NCI-H1436 (cell line): ENCODE measurements at regions not wholly inside any gene's neighbourhood (a gene's known extent, or its start where the extent isn't known, plus 50 kb on each side); places are given as distances from the start of the nearest gene placed in this dataset.

Source experiments
- DNase-seq: peaks from one replicate; lab custom pipeline; 2025; lab: John Stamatoyannopoulos, UW

GRCh38 chr1:219521325-219521724 lies 91.6 kb downstream of the ZC3H11B start:
- DNase-seq: no peak

GRCh38 chr1:219520241-219520640 lies 92.7 kb downstream of the ZC3H11B start:
- no peak for DNase-seq

GRCh38 chr1:219518907-219519248 lies 94.0 kb downstream of the ZC3H11B start:
- no peak for DNase-seq

- no peak for DNase-seq
Observed at GRCh38 chr1:219518168-219518906, 94.6 kb downstream of the ZC3H11B start.

- no peak for DNase-seq
Observed at GRCh38 chr1:219517031-219517430, 95.9 kb downstream of the ZC3H11B start.

- no peak for DNase-seq
Observed at GRCh38 chr1:219514728-219515127, 98.2 kb downstream of the ZC3H11B start.

GRCh38 chr1:219507437-219507836 lies 105.5 kb downstream of the ZC3H11B start:
- DNase-seq: no peak

GRCh38 chr1:219506936-219507335 lies 106.0 kb downstream of the ZC3H11B start:
- DNase-seq: no peak

- DNase-seq: no peak
Observed at GRCh38 chr1:219506473-219506899, 106.4 kb downstream of the ZC3H11B start.

- no peak for DNase-seq
Observed at GRCh38 chr1:219505886-219506285, 107.0 kb downstream of the ZC3H11B start.

GRCh38 chr1:219503604-219504003 lies 109.3 kb downstream of the ZC3H11B start:
- no peak for DNase-seq

- DNase-seq: no peak
Observed at GRCh38 chr1:219500327-219500897, 112.5 kb downstream of the ZC3H11B start.

- DNase-seq: no peak
Observed at GRCh38 chr1:219498666-219499065, 114.2 kb downstream of the ZC3H11B start.

GRCh38 chr1:219495737-219496408 lies 117.0 kb downstream of the ZC3H11B start:
- peak; percentile 41 for DNase-seq

GRCh38 chr1:219492717-219493116 lies 120.2 kb downstream of the ZC3H11B start:
- no peak for DNase-seq

- no peak for DNase-seq
Observed at GRCh38 chr1:219490566-219490965, 122.3 kb downstream of the ZC3H11B start.

- DNase-seq: no peak
Observed at GRCh38 chr1:219489636-219490035, 123.3 kb downstream of the ZC3H11B start.

GRCh38 chr1:219488275-219488674 lies 124.6 kb downstream of the ZC3H11B start:
- DNase-seq: no peak

- no peak for DNase-seq
Observed at GRCh38 chr1:219483530-219483929, 129.4 kb downstream of the ZC3H11B start.

- DNase-seq: no peak
Observed at GRCh38 chr1:219480011-219480410, 132.9 kb downstream of the ZC3H11B start.

- no peak for DNase-seq
Observed at GRCh38 chr1:219478811-219479210, 134.1 kb downstream of the ZC3H11B start.

GRCh38 chr1:219477861-219478260 lies 135.0 kb downstream of the ZC3H11B start:
- DNase-seq: no peak

- no peak for DNase-seq
Observed at GRCh38 chr1:219476716-219477115, 136.2 kb downstream of the ZC3H11B start.
